ENCODE measurements at regions not wholly inside any gene's neighbourhood (a gene's known extent, or its start where the extent isn't known, plus 50 kb on each side); places are given as distances from the start of the nearest gene placed in this dataset.

GRCh38 chr2:37436323-37436722 is 91.9 kb downstream of the QPCT start:
- Histone ChIP-seq H3K56ac (ENCODE audit: extremely low read depth, insufficient read depth, low read length) (no peak overlapping the region), H3K4me2 (ENCODE audit: low read depth, low read length) (no peak overlapping the region), H4K5ac (ENCODE audit: low read depth, low read length) (no peak overlapping the region), H3K79me1 (ENCODE audit: low read depth in 1 of 2, low read length in 2 of 2) (no peaks in the 10 kb centered on the region), H4K91ac (ENCODE audit: insufficient read depth, low read depth, low read length) (no peak overlapping the region), H3K4ac (ENCODE audit: low read depth, low read length) (no peak overlapping the region), H3K18ac (ENCODE audit: low read depth, low read length) (no peak overlapping the region), H3K23ac (ENCODE audit: low read depth, low read length) (no peak overlapping the region), H3K14ac (replicated peaks; ENCODE audit: low read depth, low read length) (no peak overlapping the region), H3K9me3 (ENCODE audit: control insufficient read depth, insufficient read depth, low read length) (no peaks in the 10 kb centered on the region), H2BK15ac (ENCODE audit: low read depth, low read length) (no peak overlapping the region), H4K20me1 (ENCODE audit: insufficient read depth, low read length) (no peaks in the 10 kb centered on the region), H3K36me3 (ENCODE audit: control insufficient read depth, insufficient read depth, low read length) (no peaks in the 10 kb centered on the region), H3K27ac (ENCODE audit: insufficient read depth, low read length) (no peak overlapping the region), H3K9me1 (ENCODE audit: insufficient read depth, low read length) (no peaks in the 10 kb centered on the region), H3K27me3 (ENCODE audit: control insufficient read depth, insufficient read depth, low read length) (peaks cover 4% of the 10 kb centered on the region; the same call in 1 of the 2 replicates), H2BK20ac (ENCODE audit: low read depth, low read length) (no peak overlapping the region), H3K4me1 (ENCODE audit: control insufficient read depth, insufficient read depth, low read length) (peaks cover 2% of the 10 kb centered on the region; the same call in 1 of the 2 replicates), H3K9ac (ENCODE audit: low read depth, low read length) (no peak overlapping the region), H3K4me3 (ENCODE audit: insufficient read depth, low read depth, low read length) (no peak overlapping the region), H2AK5ac (ENCODE audit: low read depth, low read length) (no peak overlapping the region), H2BK5ac (ENCODE audit: low read depth, low read length, poor library complexity, severe bottlenecking) (peak overlapping the region; percentile 46), H2AK9ac (replicated peaks; ENCODE audit: low read depth, low read length, poor library complexity) (no peak overlapping the region), H2AFZ (replicated peaks; ENCODE audit: low read length, poor library complexity) (no peak overlapping the region), H4K8ac (ENCODE audit: low read depth in 2 of 2, low read length in 2 of 2) (no peak overlapping the region), H2BK120ac (ENCODE audit: low read depth, low read length) (no peak overlapping the region)
- intact Hi-C loops (cut with micrococcal nuclease) (no loop called here), in situ Hi-C loops (cut with MboI; ENCODE audit: low sequenced_read_pairs) (no loop called here), dilution Hi-C loops (cut with HindIII; ENCODE audit: low sequenced_read_pairs, unreplicated experiment) (no loop called here)
- no peak for TF ChIP-seq NFE2L2 (IDR thresholded peaks at IDR 0.05; ENCODE audit: low read depth, low read length)
- no peak for TF ChIP-seq CHD1 (IDR thresholded peaks at IDR 0.05; ENCODE audit: low read depth, low read length)
- no peak for TF ChIP-seq CTCF (conservative IDR thresholded peaks at IDR 0.05; ENCODE audit: low read depth, low read length)
- no peak for TF ChIP-seq MXI1 (IDR thresholded peaks at IDR 0.05; ENCODE audit: borderline replicate concordance, low read depth, low read length)
- 0 out of 2 replicates have a peak, but pooled peaks have one; percentile 12 for TF ChIP-seq BHLHE40 (IDR thresholded peaks at IDR 0.05; ENCODE audit: low read depth, low read length)
- no peak for TF ChIP-seq MAFK (IDR thresholded peaks at IDR 0.05; ENCODE audit: low read depth, low read length)
- TF ChIP-seq ELK1 (IDR thresholded peaks at IDR 0.05; ENCODE audit: borderline replicate concordance, low read depth, low read length) = no peak
- peak; percentile 98 for TF ChIP-seq CEBPB (IDR thresholded peaks at IDR 0.05; ENCODE audit: low read depth, low read length)
- 0 out of 2 replicates have a peak, but pooled peaks have one; percentile 10 for TF ChIP-seq RAD21 (IDR thresholded peaks at IDR 0.05; ENCODE audit: low read length)
- TF ChIP-seq MAZ (IDR thresholded peaks at IDR 0.05; ENCODE audit: borderline replicate concordance, low read depth, low read length) = no peak
- no peak for TF ChIP-seq USF2 (IDR thresholded peaks at IDR 0.05; ENCODE audit: low read depth, low read length)
- no peak for TF ChIP-seq POLR2A (IDR thresholded peaks at IDR 0.05; ENCODE audit: low read depth, low read length)
- TF ChIP-seq RFX5 (IDR thresholded peaks at IDR 0.05; ENCODE audit: low read depth, low read length) = no peak
- no peak for TF ChIP-seq SMC3 (IDR thresholded peaks at IDR 0.05; ENCODE audit: low read depth, low read length)
- peak; percentile 73 for TF ChIP-seq FOS (IDR thresholded peaks at IDR 0.05; ENCODE audit: low read depth, low read length)
- TF ChIP-seq RCOR1 (IDR thresholded peaks at IDR 0.05; ENCODE audit: insufficient replicate concordance, low read length) = peak; percentile 41
- ChIA-PET POLR2A (ENCODE audit: unreplicated experiment) (interaction anchor here (0.9 kb wide), 1 partner anchor 1315 kb away, joined by 4 read pairs; the partner anchor contains the start of gene SRSF7), CTCF (interaction anchor here (0.5 to 0.6 kb wide), 2 partner anchors 103 to 1833 kb away, joined by 3 read pairs; no protein-coding TSS in a partner anchor)
- ATAC-seq (ENCODE audit: low read depth) (peak; percentile 98), DNase-seq (peak; percentile 92)
- no TSS peak for BruUV-seq (replicated peaks)
- no CpG with 5 or more reads among the region's 2 CpGs for WGBS, 2 experiments (ENCODE audit: extremely low coverage in 2 of 2, insufficient read length in 1 of 2)

All from IMR-90 (cell line).